ENCODE measurements at regions not wholly inside any gene's neighbourhood (a gene's known extent, or its start where the extent isn't known, plus 50 kb on each side); places are given as distances from the start of the nearest gene placed in this dataset.

GRCh38 chrX:20967725-20968124, 406.5 kb upstream of the CNKSR2 start:
- TF ChIP-seq CTCF (IDR thresholded peaks at IDR 0.05; ENCODE audit: insufficient read depth, low read depth, low read length, missing control alignments) = no peak
- no peak overlapping the region for H3K4me3 ChIP-seq (ENCODE audit: low read length)
- no peak for DNase-seq (ENCODE audit: low read depth)

GRCh38 chrX:20965270-20966044, 408.8 kb upstream of the CNKSR2 start:
- no peak overlapping the region for H3K4me3 ChIP-seq (ENCODE audit: low read length)

GRCh38 chrX:20954014-20954413, 420.2 kb upstream of the CNKSR2 start:
- no peak for TF ChIP-seq CTCF (IDR thresholded peaks at IDR 0.05; ENCODE audit: insufficient read depth, low read depth, low read length, missing control alignments)
- DNase-seq (ENCODE audit: low read depth) = no peak
- no peak overlapping the region for H3K4me3 ChIP-seq (ENCODE audit: low read length)

More at GRCh38 chrX:20965270-20966044, 408.8 kb upstream of the CNKSR2 start:
- TF ChIP-seq CTCF (IDR thresholded peaks at IDR 0.05; ENCODE audit: insufficient read depth, low read depth, low read length, missing control alignments) = no peak
- no peak for DNase-seq (ENCODE audit: low read depth)

GRCh38 chrX:20952180-20952579, 422.0 kb upstream of the CNKSR2 start:
- no peak for TF ChIP-seq CTCF (IDR thresholded peaks at IDR 0.05; ENCODE audit: insufficient read depth, low read depth, low read length, missing control alignments)
- DNase-seq (ENCODE audit: low read depth) = no peak
- no peak overlapping the region for H3K4me3 ChIP-seq (ENCODE audit: low read length)

- TF ChIP-seq CTCF (IDR thresholded peaks at IDR 0.05; ENCODE audit: insufficient read depth, low read depth, low read length, missing control alignments) = no peak
- peak; percentile 55 for DNase-seq (ENCODE audit: low read depth)
Measured at GRCh38 chrX:20951016-20951810, 423.0 kb upstream of the CNKSR2 start.

GRCh38 chrX:20947411-20947912, 426.8 kb upstream of the CNKSR2 start:
- no peak for TF ChIP-seq CTCF (IDR thresholded peaks at IDR 0.05; ENCODE audit: insufficient read depth, low read depth, low read length, missing control alignments)
- peak; percentile 14 for DNase-seq (ENCODE audit: low read depth)
- no peak overlapping the region for H3K4me3 ChIP-seq (ENCODE audit: low read length)

More at GRCh38 chrX:20951016-20951810, 423.0 kb upstream of the CNKSR2 start:
- no peak overlapping the region for H3K4me3 ChIP-seq (ENCODE audit: low read length)
